OCI-LY1 (cell line): ENCODE measurements at regions not wholly inside any gene's neighbourhood (a gene's known extent, or its start where the extent isn't known, plus 50 kb on each side); places are given as distances from the start of the nearest gene placed in this dataset.

Experiments
- CTCF ChIP-seq: fragments of 200-600 bp; sonication (generic), shearing (Covaris generic); IDR thresholded peaks from 2 replicates; pipeline ENCODE4 v1.5.1; 2017; ENCODE audit warnings: mild to moderate bottlenecking, antibody characterized with exemption, low read length, moderate library complexity, mixed read lengths
- EZH2 ChIP-seq: fragments of 200-600 bp; sonication (generic), shearing (Covaris generic); IDR thresholded peaks from 2 replicates; pipeline ENCODE4 v1.8.0; 2017; ENCODE audit warnings: borderline replicate concordance, mixed run types, mild to moderate bottlenecking, antibody characterized with exemption, low read length, moderate library complexity, mixed read lengths

DNA sequence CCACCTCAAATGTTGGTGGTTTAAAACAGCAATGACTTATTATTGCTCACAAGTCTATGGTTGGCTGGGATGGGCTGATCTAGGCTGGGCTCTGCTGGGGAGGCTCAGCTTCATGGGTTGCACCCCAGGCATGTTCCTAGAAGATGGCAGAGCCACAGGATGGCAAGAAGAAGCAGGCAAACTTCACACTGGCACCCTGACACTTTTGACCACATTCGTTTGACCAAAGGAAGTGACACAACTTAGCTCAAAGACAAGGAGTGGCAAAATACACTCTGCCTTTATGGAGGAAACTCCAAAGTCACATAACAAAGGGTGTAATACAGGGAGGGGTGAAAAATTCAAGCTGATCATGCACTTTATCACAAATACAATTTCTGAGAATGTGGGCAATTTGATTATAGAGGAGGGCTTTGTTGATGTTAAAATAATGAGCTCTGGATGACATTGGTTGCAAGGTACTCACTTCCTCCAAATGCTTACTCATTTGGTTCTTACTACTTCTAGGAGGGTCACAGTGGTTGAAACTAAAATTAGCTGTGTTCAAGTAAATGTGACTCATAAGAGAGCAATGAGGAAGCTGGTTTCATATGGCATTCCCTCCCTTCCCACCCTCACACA, 249.2 kb upstream of the RPS6KA3 start:
- TF ChIP-seq CTCF (no peak), EZH2 (no peak)
